ENCODE measurements at regions not wholly inside any gene's neighbourhood (a gene's known extent, or its start where the extent isn't known, plus 50 kb on each side); places are given as distances from the start of the nearest gene placed in this dataset.

DNA sequence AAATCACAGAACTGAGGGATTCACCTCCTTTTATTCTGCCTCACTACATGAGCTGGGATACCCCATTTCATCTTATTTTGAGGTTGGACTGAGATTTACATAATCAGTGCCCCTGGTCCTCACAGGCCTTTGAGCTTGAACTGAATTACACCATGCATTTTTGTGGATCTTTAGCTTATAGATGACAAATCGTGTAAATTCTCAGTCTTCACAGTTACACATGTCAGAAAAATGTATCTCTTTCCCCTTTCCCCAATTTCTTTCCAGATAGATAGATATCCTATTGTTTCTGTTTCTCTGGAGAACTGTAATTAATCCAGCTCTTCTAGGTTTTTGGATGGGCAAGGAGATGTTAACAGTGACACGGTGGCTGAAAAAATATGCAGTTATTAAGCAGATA lies 1778.9 kb upstream of the SEL1L start:
- TF ChIP-seq, protein P1, sequence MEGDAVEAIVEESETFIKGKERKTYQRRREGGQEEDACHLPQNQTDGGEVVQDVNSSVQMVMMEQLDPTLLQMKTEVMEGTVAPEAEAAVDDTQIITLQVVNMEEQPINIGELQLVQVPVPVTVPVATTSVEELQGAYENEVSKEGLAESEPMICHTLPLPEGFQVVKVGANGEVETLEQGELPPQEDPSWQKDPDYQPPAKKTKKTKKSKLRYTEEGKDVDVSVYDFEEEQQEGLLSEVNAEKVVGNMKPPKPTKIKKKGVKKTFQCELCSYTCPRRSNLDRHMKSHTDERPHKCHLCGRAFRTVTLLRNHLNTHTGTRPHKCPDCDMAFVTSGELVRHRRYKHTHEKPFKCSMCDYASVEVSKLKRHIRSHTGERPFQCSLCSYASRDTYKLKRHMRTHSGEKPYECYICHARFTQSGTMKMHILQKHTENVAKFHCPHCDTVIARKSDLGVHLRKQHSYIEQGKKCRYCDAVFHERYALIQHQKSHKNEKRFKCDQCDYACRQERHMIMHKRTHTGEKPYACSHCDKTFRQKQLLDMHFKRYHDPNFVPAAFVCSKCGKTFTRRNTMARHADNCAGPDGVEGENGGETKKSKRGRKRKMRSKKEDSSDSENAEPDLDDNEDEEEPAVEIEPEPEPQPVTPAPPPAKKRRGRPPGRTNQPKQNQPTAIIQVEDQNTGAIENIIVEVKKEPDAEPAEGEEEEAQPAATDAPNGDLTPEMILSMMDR (conservative IDR thresholded peaks at IDR 0.05; ENCODE audit: low read depth in 2 of 2), result no peak
- TF ChIP-seq JUNB (IDR thresholded peaks at IDR 0.05; ENCODE audit: unreplicated experiment) (no peak), POLR2AphosphoS5 (IDR thresholded peaks at IDR 0.05; ENCODE audit: low read depth) (no peak), EZH2 (IDR thresholded peaks at IDR 0.05; ENCODE audit: low read depth, unreplicated experiment) (no peak), EZH2phosphoT487 (IDR thresholded peaks at IDR 0.05; ENCODE audit: unreplicated experiment) (no peak), ZNF114 (CRISPR knock-in tag; IDR thresholded peaks at IDR 0.05) (no peak), STAT1 (IDR thresholded peaks at IDR 0.05; ENCODE audit: unreplicated experiment) (no peak), CREB1 (CRISPR knock-in tag; IDR thresholded peaks at IDR 0.05; ENCODE audit: low read depth) (no peak), ZNF331 (CRISPR knock-in tag; IDR thresholded peaks at IDR 0.05; ENCODE audit: low read depth) (no peak), NANOG (IDR thresholded peaks at IDR 0.05; ENCODE audit: borderline replicate concordance) (no peak)
- TF ChIP-seq, protein P2, sequence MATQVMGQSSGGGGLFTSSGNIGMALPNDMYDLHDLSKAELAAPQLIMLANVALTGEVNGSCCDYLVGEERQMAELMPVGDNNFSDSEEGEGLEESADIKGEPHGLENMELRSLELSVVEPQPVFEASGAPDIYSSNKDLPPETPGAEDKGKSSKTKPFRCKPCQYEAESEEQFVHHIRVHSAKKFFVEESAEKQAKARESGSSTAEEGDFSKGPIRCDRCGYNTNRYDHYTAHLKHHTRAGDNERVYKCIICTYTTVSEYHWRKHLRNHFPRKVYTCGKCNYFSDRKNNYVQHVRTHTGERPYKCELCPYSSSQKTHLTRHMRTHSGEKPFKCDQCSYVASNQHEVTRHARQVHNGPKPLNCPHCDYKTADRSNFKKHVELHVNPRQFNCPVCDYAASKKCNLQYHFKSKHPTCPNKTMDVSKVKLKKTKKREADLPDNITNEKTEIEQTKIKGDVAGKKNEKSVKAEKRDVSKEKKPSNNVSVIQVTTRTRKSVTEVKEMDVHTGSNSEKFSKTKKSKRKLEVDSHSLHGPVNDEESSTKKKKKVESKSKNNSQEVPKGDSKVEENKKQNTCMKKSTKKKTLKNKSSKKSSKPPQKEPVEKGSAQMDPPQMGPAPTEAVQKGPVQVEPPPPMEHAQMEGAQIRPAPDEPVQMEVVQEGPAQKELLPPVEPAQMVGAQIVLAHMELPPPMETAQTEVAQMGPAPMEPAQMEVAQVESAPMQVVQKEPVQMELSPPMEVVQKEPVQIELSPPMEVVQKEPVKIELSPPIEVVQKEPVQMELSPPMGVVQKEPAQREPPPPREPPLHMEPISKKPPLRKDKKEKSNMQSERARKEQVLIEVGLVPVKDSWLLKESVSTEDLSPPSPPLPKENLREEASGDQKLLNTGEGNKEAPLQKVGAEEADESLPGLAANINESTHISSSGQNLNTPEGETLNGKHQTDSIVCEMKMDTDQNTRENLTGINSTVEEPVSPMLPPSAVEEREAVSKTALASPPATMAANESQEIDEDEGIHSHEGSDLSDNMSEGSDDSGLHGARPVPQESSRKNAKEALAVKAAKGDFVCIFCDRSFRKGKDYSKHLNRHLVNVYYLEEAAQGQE (IDR thresholded peaks at IDR 0.05; ENCODE audit: unreplicated experiment), result no peak
- TF ChIP-seq, protein P3, sequence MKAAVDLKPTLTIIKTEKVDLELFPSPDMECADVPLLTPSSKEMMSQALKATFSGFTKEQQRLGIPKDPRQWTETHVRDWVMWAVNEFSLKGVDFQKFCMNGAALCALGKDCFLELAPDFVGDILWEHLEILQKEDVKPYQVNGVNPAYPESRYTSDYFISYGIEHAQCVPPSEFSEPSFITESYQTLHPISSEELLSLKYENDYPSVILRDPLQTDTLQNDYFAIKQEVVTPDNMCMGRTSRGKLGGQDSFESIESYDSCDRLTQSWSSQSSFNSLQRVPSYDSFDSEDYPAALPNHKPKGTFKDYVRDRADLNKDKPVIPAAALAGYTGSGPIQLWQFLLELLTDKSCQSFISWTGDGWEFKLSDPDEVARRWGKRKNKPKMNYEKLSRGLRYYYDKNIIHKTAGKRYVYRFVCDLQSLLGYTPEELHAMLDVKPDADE (IDR thresholded peaks at IDR 0.05), result no peak
- TF ChIP-seq, protein P4, sequence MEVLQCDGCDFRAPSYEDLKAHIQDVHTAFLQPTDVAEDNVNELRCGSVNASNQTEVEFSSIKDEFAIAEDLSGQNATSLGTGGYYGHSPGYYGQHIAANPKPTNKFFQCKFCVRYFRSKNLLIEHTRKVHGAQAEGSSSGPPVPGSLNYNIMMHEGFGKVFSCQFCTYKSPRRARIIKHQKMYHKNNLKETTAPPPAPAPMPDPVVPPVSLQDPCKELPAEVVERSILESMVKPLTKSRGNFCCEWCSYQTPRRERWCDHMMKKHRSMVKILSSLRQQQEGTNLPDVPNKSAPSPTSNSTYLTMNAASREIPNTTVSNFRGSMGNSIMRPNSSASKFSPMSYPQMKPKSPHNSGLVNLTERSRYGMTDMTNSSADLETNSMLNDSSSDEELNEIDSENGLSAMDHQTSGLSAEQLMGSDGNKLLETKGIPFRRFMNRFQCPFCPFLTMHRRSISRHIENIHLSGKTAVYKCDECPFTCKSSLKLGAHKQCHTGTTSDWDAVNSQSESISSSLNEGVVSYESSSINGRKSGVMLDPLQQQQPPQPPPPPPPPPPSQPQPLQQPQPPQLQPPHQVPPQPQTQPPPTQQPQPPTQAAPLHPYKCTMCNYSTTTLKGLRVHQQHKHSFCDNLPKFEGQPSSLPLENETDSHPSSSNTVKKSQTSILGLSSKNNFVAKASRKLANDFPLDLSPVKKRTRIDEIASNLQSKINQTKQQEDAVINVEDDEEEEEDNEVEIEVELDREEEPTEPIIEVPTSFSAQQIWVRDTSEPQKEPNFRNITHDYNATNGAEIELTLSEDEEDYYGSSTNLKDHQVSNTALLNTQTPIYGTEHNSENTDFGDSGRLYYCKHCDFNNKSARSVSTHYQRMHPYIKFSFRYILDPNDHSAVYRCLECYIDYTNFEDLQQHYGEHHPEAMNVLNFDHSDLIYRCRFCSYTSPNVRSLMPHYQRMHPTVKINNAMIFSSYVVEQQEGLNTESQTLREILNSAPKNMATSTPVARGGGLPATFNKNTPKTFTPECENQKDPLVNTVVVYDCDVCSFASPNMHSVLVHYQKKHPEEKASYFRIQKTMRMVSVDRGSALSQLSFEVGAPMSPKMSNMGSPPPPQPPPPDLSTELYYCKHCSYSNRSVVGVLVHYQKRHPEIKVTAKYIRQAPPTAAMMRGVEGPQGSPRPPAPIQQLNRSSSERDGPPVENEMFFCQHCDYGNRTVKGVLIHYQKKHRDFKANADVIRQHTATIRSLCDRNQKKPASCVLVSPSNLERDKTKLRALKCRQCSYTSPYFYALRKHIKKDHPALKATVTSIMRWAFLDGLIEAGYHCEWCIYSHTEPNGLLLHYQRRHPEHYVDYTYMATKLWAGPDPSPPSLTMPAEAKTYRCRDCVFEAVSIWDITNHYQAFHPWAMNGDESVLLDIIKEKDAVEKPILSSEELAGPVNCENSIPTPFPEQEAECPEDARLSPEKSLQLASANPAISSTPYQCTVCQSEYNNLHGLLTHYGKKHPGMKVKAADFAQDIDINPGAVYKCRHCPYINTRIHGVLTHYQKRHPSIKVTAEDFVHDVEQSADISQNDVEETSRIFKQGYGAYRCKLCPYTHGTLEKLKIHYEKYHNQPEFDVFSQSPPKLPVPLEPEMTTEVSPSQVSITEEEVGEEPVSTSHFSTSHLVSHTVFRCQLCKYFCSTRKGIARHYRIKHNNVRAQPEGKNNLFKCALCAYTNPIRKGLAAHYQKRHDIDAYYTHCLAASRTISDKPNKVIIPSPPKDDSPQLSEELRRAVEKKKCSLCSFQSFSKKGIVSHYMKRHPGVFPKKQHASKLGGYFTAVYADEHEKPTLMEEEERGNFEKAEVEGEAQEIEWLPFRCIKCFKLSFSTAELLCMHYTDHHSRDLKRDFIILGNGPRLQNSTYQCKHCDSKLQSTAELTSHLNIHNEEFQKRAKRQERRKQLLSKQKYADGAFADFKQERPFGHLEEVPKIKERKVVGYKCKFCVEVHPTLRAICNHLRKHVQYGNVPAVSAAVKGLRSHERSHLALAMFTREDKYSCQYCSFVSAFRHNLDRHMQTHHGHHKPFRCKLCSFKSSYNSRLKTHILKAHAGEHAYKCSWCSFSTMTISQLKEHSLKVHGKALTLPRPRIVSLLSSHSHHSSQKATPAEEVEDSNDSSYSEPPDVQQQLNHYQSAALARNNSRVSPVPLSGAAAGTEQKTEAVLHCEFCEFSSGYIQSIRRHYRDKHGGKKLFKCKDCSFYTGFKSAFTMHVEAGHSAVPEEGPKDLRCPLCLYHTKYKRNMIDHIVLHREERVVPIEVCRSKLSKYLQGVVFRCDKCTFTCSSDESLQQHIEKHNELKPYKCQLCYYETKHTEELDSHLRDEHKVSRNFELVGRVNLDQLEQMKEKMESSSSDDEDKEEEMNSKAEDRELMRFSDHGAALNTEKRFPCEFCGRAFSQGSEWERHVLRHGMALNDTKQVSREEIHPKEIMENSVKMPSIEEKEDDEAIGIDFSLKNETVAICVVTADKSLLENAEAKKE (CRISPR knock-in tag; IDR thresholded peaks at IDR 0.05), result no peak

All from GM23338 (cell line).